HEK293T (cell line): ENCODE measurements at regions not wholly inside any gene's neighbourhood (a gene's known extent, or its start where the extent isn't known, plus 50 kb on each side); places are given as distances from the start of the nearest gene placed in this dataset.

Source experiments
- SP1 ChIP-seq: fragments of 450-650 bp; IDR thresholded peaks from 2 replicates; pipeline ENCODE4 v1.6.1; 2017
- SUZ12 ChIP-seq: fragments of 450-650 bp; IDR thresholded peaks from 2 replicates; pipeline ENCODE4 v1.6.1; 2016; ENCODE audit warnings: mild to moderate bottlenecking

- TF ChIP-seq SUZ12 (no peak), SP1 (no peak)
Observed at GRCh38 chrX:121260596-121261240, 213.3 kb downstream of the GLUD2 start.
